Caco-2 (cell line): ENCODE measurements at regions not wholly inside any gene's neighbourhood (a gene's known extent, or its start where the extent isn't known, plus 50 kb on each side); places are given as distances from the start of the nearest gene placed in this dataset.
"Not testable (repeated sequence)": the region's sequence is repeated elsewhere in the genome, so short reads cannot be mapped to it uniquely, and the experiment has no call there.

Experiments used
- BruUV-seq: library from RNA; stranded (reverse); fragments of 400-500 nt; replicated peaks from 2 replicates; lab custom pipeline; 2021; lab: Mats Ljungman, UMichigan
- CTCF ChIA-PET: fragments of 300-600 bp; sonication (Branson Sonifier 250); formaldehyde crosslinking; loops from one replicate; lab custom pipeline; 2022; ENCODE audit warnings: antibody characterized with exemption; lab: Charles Lee
- POLR2A ChIA-PET: fragments of 300-600 bp; sonication (Branson Sonifier 250); formaldehyde crosslinking; loops from one replicate; lab custom pipeline; 2022; ENCODE audit warnings: antibody characterized with exemption; lab: Charles Lee
- DNase-seq, 2 experiments: peaks; one replicate each; pipeline versions ENCODE4 v3.0.0 to v3.0.0-alpha.2; 2020 to 2022
- H3K27me3 ChIP-seq: replicated peaks from 2 replicates; pipeline ENCODE4 v1.6.0; 2011; ENCODE audit warnings: low read length; ENCODE audit not compliant: control insufficient read depth, insufficient read depth
- H3K36me3 ChIP-seq: 2 replicates; pipeline ENCODE4 v1.5.1; 2011; ENCODE audit warnings: low read length; ENCODE audit not compliant: control insufficient read depth, insufficient read depth
- H3K4me1 ChIP-seq: fragments of 250-450 bp; sonication (Bioruptor Pico); 2 replicates; pipeline ENCODE4 v1.5.1; 2020; ENCODE audit warnings: mild to moderate bottlenecking
- H3K4me3 ChIP-seq: 2 replicates; pipeline ENCODE4 v1.5.1; 2011; ENCODE audit warnings: low read depth, mild to moderate bottlenecking, control low read depth, low read length
- H3K9me3 ChIP-seq: fragments of 250-450 bp; sonication (Bioruptor Pico); 2 replicates; pipeline ENCODE4 v1.5.1; 2020; ENCODE audit warnings: mild to moderate bottlenecking, moderate library complexity
- H3K27ac Mint-ChIP-seq: one replicate; pipeline ENCODE4 v1.8.0; 2022; ENCODE audit warnings: mixed read lengths; ENCODE audit not compliant: unreplicated experiment
- H3K27me3 Mint-ChIP-seq: one replicate; pipeline ENCODE4 v1.8.0; 2022; ENCODE audit warnings: mixed read lengths; ENCODE audit not compliant: insufficient read depth, unreplicated experiment
- H3K36me3 Mint-ChIP-seq: one replicate; pipeline ENCODE4 v1.8.0; 2022; ENCODE audit warnings: mild to moderate bottlenecking, mixed read lengths; ENCODE audit not compliant: insufficient read depth, unreplicated experiment
- H3K4me1 Mint-ChIP-seq: one replicate; pipeline ENCODE4 v1.8.0; 2022; ENCODE audit warnings: low read depth, mixed read lengths; ENCODE audit not compliant: unreplicated experiment
- H3K4me3 Mint-ChIP-seq: one replicate; pipeline ENCODE4 v1.8.0; 2022; ENCODE audit warnings: mild to moderate bottlenecking, moderate library complexity, mixed read lengths; ENCODE audit not compliant: unreplicated experiment
- H3K9me3 Mint-ChIP-seq: one replicate; pipeline ENCODE4 v1.8.0; 2022; ENCODE audit warnings: mixed read lengths; ENCODE audit not compliant: unreplicated experiment
- CTCF ChIP-seq, 2 experiments: fragments of 200-600 bp in 1 of 2; IDR thresholded peaks; 1 replicate in 1 of 2; 2 replicates in 1 of 2; pipeline versions ENCODE4 v1.5.1 to v1.8.0; 2011 to 2022; ENCODE audit warnings: antibody characterized with exemption in 1 of 2, control low read depth in 1 of 2, inconsistent platforms in 1 of 2, low read depth in 1 of 2, low read length in 1 of 2, mild to moderate bottlenecking in 1 of 2, moderate library complexity in 1 of 2; ENCODE audit not compliant: insufficient read depth in 1 of 2, severe bottlenecking in 1 of 2, unreplicated experiment in 1 of 2
- intact Hi-C: fragments of 100-400 bp; cut with micrococcal nuclease; formaldehyde crosslinking; loops from one replicate; pipeline ENCODE4 v1.10.0; 2022; ENCODE audit not compliant: unreplicated experiment

GRCh38 chr10:47165711-47166404, 134.1 kb upstream of the GDF10 start:
- intact Hi-C loops: no loop called here
- no peak overlapping the region for H3K4me3 ChIP-seq
- CTCF ChIA-PET: interaction anchor here (1.1 kb wide), 1 partner anchor 141 kb away, joined by 3 read pairs; no protein-coding TSS in a partner anchor

DNA sequence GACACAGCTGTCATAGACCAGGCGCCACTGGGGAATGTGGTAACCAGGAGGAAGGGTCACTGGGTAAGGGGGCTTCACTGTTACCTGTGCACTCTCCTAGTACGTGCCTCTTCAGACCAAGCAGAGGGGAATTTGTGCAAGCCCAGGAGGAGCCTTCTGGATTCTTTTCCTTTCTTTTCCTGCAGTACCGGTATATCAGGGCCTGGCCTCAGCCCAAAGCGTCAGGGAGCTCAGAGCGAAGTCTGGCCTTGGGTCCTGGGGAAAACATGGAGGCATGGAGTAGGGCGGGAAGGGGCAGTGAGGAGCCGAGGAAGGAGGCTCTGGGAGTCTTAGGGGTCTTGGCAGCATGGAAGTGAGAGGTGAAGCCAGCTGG, 133.6 kb upstream of the GDF10 start:
- CTCF ChIA-PET: interaction anchor here (1.1 kb wide), 1 partner anchor 142 kb away, joined by 3 read pairs; no protein-coding TSS in a partner anchor
- no peak overlapping the region for H3K4me3 Mint-ChIP-seq
- peaks cover 9% of the 10 kb centered on the region for H3K9me3 ChIP-seq
- H3K9me3 Mint-ChIP-seq: peaks cover 11% of the 10 kb centered on the region
- H3K4me1 Mint-ChIP-seq: no peaks in the 10 kb centered on the region
- no peak for DNase-seq
- no peak overlapping the region for H3K27ac Mint-ChIP-seq
- H3K36me3 Mint-ChIP-seq: no peaks in the 10 kb centered on the region
- intact Hi-C loops: no loop called here
- H3K4me3 ChIP-seq: no peak overlapping the region
- no peaks in the 10 kb centered on the region for H3K4me1 ChIP-seq
- POLR2A ChIA-PET: no interaction called here
- BruUV-seq: no TSS peak
- H3K36me3 ChIP-seq: no peaks in the 10 kb centered on the region
- peaks cover 11% of the 10 kb centered on the region for H3K27me3 Mint-ChIP-seq
- TF ChIP-seq CTCF (IDR thresholded peaks at IDR 0.05; ENCODE audit: insufficient read depth in 1 of 2, low read depth in 1 of 2, low read length in 1 of 2, severe bottlenecking in 1 of 2, unreplicated experiment in 1 of 2): no peak
- no peaks in the 10 kb centered on the region for H3K27me3 ChIP-seq

More at GRCh38 chr10:47165711-47166404, 134.1 kb upstream of the GDF10 start:
- POLR2A ChIA-PET: no interaction called here
- no peak overlapping the region for H3K4me3 Mint-ChIP-seq
- DNase-seq: no peak
- peaks cover 15% of the 10 kb centered on the region for H3K27me3 Mint-ChIP-seq
- no peaks in the 10 kb centered on the region for H3K4me1 ChIP-seq
- H3K27ac Mint-ChIP-seq: no peak overlapping the region
- H3K27me3 ChIP-seq: no peaks in the 10 kb centered on the region
- TF ChIP-seq CTCF (IDR thresholded peaks at IDR 0.05; ENCODE audit: insufficient read depth in 1 of 2, low read depth in 1 of 2, low read length in 1 of 2, severe bottlenecking in 1 of 2, unreplicated experiment in 1 of 2): no peak
- H3K36me3 Mint-ChIP-seq: no peaks in the 10 kb centered on the region
- no peaks in the 10 kb centered on the region for H3K36me3 ChIP-seq
- H3K9me3 Mint-ChIP-seq: peaks cover 11% of the 10 kb centered on the region
- no peaks in the 10 kb centered on the region for H3K4me1 Mint-ChIP-seq
- no TSS peak for BruUV-seq
- H3K9me3 ChIP-seq: peaks cover 9% of the 10 kb centered on the region

GRCh38 chr10:47166808-47167581, 133.0 kb upstream of the GDF10 start:
- intact Hi-C loops: not testable (repeated sequence)

More at GRCh38 chr10:47166808-47167581, 133.0 kb upstream of the GDF10 start:
- CTCF ChIA-PET: interaction anchor here (1.1 kb wide), 1 partner anchor 142 kb away, joined by 3 read pairs; no protein-coding TSS in a partner anchor
- H3K4me1 ChIP-seq, H3K36me3 Mint-ChIP-seq, H3K27ac Mint-ChIP-seq, H3K4me3 Mint-ChIP-seq, H3K27me3 ChIP-seq, H3K4me3 ChIP-seq, H3K9me3 ChIP-seq, H3K36me3 ChIP-seq, H3K4me1 Mint-ChIP-seq, DNase-seq, POLR2A ChIA-PET, BruUV-seq: not testable (repeated sequence)
- peaks cover 12% of the 10 kb centered on the region for H3K27me3 Mint-ChIP-seq
- H3K9me3 Mint-ChIP-seq: peaks cover 11% of the 10 kb centered on the region
